ENCODE measurements at regions not wholly inside any gene's neighbourhood (a gene's known extent, or its start where the extent isn't known, plus 50 kb on each side); places are given as distances from the start of the nearest gene placed in this dataset.

DNA sequence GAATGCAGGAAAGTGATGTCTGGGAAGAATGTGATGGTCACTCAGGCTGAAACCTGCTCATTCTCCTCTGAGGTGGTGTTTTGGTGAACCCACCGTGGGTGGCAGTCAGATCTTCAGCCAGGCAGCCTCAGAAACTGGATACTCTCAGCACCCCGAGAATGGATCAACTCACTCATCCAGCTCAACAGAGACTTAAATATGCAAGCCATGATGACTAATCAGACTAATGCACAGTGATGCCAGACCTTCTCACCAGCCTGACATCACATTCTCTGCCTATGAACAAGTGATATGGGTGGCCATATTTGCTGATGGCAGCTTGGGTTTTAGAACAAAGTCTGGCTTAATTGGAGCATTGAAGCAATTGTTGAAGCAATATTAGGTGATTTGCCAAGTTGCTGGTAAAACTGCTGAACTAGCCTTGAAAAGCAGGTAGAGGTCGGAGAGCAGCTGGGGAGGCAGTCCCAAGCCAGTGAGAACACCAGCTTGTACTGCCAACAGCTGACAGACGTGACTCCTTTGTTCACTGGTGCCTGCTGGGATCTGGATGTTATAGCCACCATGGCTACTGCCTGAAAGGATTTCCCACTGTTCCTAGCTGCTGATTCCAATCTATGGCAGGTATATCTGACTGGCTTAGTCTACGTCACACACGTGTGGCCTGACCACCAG is 608.1 kb downstream of the MID1IP1 start:
- TF ChIP-seq, protein P1, sequence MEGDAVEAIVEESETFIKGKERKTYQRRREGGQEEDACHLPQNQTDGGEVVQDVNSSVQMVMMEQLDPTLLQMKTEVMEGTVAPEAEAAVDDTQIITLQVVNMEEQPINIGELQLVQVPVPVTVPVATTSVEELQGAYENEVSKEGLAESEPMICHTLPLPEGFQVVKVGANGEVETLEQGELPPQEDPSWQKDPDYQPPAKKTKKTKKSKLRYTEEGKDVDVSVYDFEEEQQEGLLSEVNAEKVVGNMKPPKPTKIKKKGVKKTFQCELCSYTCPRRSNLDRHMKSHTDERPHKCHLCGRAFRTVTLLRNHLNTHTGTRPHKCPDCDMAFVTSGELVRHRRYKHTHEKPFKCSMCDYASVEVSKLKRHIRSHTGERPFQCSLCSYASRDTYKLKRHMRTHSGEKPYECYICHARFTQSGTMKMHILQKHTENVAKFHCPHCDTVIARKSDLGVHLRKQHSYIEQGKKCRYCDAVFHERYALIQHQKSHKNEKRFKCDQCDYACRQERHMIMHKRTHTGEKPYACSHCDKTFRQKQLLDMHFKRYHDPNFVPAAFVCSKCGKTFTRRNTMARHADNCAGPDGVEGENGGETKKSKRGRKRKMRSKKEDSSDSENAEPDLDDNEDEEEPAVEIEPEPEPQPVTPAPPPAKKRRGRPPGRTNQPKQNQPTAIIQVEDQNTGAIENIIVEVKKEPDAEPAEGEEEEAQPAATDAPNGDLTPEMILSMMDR (IDR thresholded peaks at IDR 0.05; ENCODE audit: insufficient read depth, low read length, poor library complexity, severe bottlenecking) = no peak
- peak; percentile 10 for DNase-seq (ENCODE audit: low read depth)
- peaks cover 4% of the 10 kb centered on the region for H3K27me3 ChIP-seq (ENCODE audit: control insufficient read depth, insufficient read depth, low read length)
- H3K36me3 ChIP-seq (ENCODE audit: control insufficient read depth, insufficient read depth, low read length) = no peaks in the 10 kb centered on the region
- no peak overlapping the region for H3K4me3 ChIP-seq (ENCODE audit: low read depth, low read length)

DNA sequence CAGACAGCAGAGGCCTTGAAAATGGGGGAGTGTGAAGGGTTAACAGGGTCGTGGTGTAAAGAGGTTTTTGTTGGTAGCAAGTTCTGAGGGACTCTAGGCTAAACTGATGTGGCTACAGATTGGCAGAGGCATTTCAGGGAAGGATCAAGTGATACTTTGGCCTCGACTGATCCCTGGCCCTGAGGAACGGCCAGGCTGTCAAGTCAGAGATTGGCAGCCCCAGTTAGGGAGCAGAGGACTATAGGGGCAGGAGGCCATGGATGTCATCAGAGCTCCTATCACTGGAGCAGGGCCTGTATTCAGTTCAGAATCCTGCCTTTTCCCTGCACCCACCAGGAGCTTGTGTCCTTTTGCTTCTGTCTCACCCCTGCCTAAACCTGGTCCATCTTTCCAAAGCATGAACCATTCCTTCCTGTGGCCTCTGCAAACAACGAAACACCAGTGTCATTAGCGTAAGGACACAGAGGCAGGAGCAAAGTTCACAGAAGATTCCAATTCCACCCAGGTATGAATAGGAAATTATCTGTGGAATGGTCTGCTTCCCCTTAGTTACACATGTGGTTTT is 613.1 kb downstream of the MID1IP1 start:
- Histone ChIP-seq H3K36me3 (ENCODE audit: control insufficient read depth, insufficient read depth, low read length) (no peaks in the 10 kb centered on the region), H3K4me3 (ENCODE audit: low read depth, low read length) (no peak overlapping the region), H3K27me3 (ENCODE audit: control insufficient read depth, insufficient read depth, low read length) (no peaks in the 10 kb centered on the region)
- DNase-seq (ENCODE audit: low read depth) = no peak
- TF ChIP-seq, protein P1 (IDR thresholded peaks at IDR 0.05; ENCODE audit: insufficient read depth, low read length, poor library complexity, severe bottlenecking) = no peak

- DNase-seq (ENCODE audit: low read depth) = no peak
- TF ChIP-seq, protein P1 (IDR thresholded peaks at IDR 0.05; ENCODE audit: insufficient read depth, low read length, poor library complexity, severe bottlenecking) = no peak
- no peak overlapping the region for H3K4me3 ChIP-seq (ENCODE audit: low read depth, low read length)
- H3K36me3 ChIP-seq (ENCODE audit: control insufficient read depth, insufficient read depth, low read length) = no peaks in the 10 kb centered on the region
- H3K27me3 ChIP-seq (ENCODE audit: control insufficient read depth, insufficient read depth, low read length) = no peaks in the 10 kb centered on the region
These were observed 615.4 kb downstream of the MID1IP1 start for GRCh38 chrX:39416547-39417260.

DNA sequence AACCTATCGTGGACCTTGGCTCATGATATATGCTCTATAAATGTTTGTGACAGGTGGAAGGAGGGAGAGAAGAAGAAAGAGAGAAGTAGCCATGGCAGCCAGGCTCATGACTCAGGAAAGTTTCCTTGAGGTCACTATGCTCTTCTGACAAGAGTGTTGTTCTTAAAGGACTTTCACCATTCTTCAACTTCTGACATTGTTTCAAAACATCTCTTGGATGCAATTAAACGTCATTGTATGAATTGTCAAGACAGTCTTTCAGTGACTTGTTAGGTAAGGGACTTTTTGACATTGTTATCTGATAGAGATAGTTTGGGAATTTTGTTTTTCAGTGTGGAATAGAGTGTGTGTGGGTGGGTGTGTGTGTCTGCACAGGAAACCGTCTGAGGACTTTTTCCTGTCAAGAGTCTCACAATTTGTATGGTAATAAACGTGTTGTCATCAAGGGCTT is 617.0 kb downstream of the MID1IP1 start:
- Histone ChIP-seq H3K36me3 (ENCODE audit: control insufficient read depth, insufficient read depth, low read length) (no peaks in the 10 kb centered on the region), H3K4me3 (ENCODE audit: low read depth, low read length) (no peak overlapping the region), H3K27me3 (ENCODE audit: control insufficient read depth, insufficient read depth, low read length) (no peaks in the 10 kb centered on the region)
- no peak for DNase-seq (ENCODE audit: low read depth)
- TF ChIP-seq, protein P1 (IDR thresholded peaks at IDR 0.05; ENCODE audit: insufficient read depth, low read length, poor library complexity, severe bottlenecking) = no peak

DNA sequence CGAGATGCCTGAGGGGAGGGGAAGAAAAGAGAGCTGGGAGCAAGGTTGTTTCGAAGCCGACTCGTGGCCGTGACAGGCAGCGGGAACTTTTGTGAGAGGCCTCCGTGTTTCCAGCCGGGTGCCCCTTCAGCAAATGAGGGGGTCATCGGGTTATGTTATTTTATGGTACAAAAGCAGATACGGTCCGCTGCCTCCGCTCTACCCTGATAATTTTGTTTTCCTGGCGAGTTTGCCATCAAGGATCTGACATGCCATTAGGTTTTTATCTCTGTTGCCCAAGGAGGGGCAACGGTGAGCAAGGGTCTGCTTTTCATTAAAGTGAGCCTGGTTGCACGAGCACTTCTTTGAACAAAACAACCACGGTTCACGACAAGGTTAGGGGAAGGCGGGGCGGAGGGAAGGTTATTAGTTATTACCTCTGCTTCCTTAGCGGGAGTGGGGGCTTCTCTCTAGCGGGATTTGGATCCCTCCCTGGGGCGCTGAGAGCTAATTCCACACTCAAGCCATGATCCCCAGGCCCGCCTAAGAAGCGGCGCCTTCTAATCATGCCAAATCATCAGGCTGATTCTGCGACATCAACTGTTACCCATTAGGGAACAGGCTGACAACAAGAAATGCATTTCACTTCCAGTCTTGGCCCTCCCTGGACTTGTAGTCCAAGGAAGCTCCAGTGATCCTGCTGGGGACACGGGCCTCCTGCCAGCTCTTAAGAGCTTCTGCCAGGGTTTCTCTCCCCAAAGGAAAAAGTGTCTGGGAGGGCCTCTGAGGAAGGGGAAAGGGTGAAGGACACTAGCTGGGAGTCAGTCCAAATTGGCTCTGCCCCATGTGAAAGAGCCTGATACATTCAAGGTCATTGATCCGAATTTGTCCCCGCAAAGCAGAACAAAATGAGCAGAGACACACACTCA is 617.7 kb downstream of the MID1IP1 start:
- no peak for DNase-seq (ENCODE audit: low read depth)
- TF ChIP-seq, protein P1 (IDR thresholded peaks at IDR 0.05; ENCODE audit: insufficient read depth, low read length, poor library complexity, severe bottlenecking) = no peak
- Histone ChIP-seq H3K36me3 (ENCODE audit: control insufficient read depth, insufficient read depth, low read length) (no peaks in the 10 kb centered on the region), H3K4me3 (ENCODE audit: low read depth, low read length) (no peak overlapping the region), H3K27me3 (ENCODE audit: control insufficient read depth, insufficient read depth, low read length) (no peaks in the 10 kb centered on the region)
